ENCODE measurements at regions not wholly inside any gene's neighbourhood (a gene's known extent, or its start where the extent isn't known, plus 50 kb on each side); places are given as distances from the start of the nearest gene placed in this dataset.
"Not testable (repeated sequence)": the region's sequence is repeated elsewhere in the genome, so short reads cannot be mapped to it uniquely, and the experiment has no call there.

GRCh38 chr5:30347858-30348257, 845.6 kb upstream of the CDH6 start:
- H3K4me2 ChIP-seq (ENCODE audit: insufficient read depth, low read length), result no peak overlapping the region

DNA sequence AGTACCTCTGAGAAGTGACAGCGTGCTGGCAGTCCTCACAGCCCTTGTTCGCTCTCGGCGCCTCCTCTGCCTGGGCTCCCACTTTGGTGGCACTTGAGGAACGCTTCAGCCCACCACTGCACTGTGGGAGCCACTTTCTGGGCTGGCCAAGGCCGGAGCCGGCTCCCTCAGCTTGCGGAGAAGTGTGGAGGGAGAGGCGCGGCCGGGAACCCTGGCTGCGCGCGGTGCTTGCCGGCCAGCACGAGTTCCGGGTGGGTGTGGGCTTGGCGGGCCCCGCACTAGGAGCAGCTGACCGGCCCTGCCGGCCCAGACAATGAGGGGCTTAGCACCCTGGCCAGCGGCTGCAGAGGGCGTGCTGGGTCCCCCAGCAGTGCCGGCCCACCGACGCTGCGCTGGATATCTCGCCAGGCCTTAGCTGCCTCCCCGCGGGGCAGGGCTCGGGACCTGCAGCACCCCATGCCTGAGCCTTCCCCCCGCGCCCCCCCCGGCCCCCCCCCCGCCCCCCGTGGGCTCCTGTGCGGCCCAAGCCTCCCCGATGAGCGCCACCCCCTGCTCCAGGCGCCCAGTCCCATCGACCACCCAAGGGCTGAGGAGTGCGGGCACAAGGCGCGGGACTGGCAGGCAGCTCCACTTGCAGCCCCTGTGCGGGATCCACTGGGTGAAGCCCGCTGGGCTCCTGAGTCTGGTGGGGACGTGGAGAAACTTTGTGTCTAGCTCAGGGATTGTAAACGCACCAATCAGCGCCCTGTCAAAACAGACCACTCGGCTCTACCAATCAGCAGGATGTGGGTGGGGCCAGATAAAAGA, 847.7 kb upstream of the CDH6 start:
- H3K27ac ChIP-seq (ENCODE audit: insufficient read depth, low read depth, low read length); FAIRE-seq; H3K4me3 ChIP-seq (replicated peaks in 1 of 3; ENCODE audit: insufficient read depth in 1 of 3, low read depth in 1 of 3, low read length in 3 of 3); BruUV-seq (replicated peaks); H3K9ac ChIP-seq (replicated peaks; ENCODE audit: extremely low read depth, insufficient read depth, low read length); H3K79me2 ChIP-seq (ENCODE audit: control insufficient read depth, insufficient read depth, low read length); DNase-seq (ENCODE audit: low read depth, low spot score); CTCF ChIA-PET; POLR2A ChIA-PET; dilution Hi-C loops (cut with MboI; ENCODE audit: extremely low pct_ligation_motif_present, low sequenced_read_pairs); H3K9me3 ChIP-seq (replicated peaks; ENCODE audit: control insufficient read depth, insufficient read depth, low read length); H3K4me2 ChIP-seq (ENCODE audit: insufficient read depth, low read length); H2AFZ ChIP-seq (ENCODE audit: low read depth, low read length); H3K4me1 ChIP-seq (ENCODE audit: control insufficient read depth, extremely low read depth, insufficient read depth, low read length); H3K9me1 ChIP-seq (replicated peaks; ENCODE audit: control insufficient read depth, extremely low read depth, insufficient read depth, low read length); intact Hi-C loops (cut with micrococcal nuclease); H3K27me3 ChIP-seq (ENCODE audit: control insufficient read depth in 2 of 2, insufficient read depth in 2 of 2, low read length in 2 of 2); H3K36me3 ChIP-seq (ENCODE audit: control insufficient read depth in 2 of 2, extremely low read depth in 1 of 2, insufficient read depth in 2 of 2, low read length in 2 of 2); H4K20me1 ChIP-seq (replicated peaks; ENCODE audit: control insufficient read depth, extremely low read depth, insufficient read depth, low read length): not testable (repeated sequence)

More at GRCh38 chr5:30347858-30348257, 845.6 kb upstream of the CDH6 start:
- DNase-seq (ENCODE audit: low read depth, low spot score), result no peak
- TF ChIP-seq, protein P1, sequence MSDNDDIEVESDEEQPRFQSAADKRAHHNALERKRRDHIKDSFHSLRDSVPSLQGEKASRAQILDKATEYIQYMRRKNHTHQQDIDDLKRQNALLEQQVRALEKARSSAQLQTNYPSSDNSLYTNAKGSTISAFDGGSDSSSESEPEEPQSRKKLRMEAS (IDR thresholded peaks at IDR 0.05; ENCODE audit: insufficient read depth, insufficient read length), result no peak
- no peak for TF ChIP-seq POLR2AphosphoS5 (IDR thresholded peaks at IDR 0.05; ENCODE audit: insufficient read depth, low read depth, low read length)
- TF ChIP-seq MYC (IDR thresholded peaks at IDR 0.05; ENCODE audit: low read depth, low read length), result no peak
- no peak for TF ChIP-seq JUN (IDR thresholded peaks at IDR 0.05; ENCODE audit: borderline replicate concordance, insufficient read depth, insufficient read length, low read depth)
- TF ChIP-seq EZH2 (IDR thresholded peaks at IDR 0.05; ENCODE audit: borderline replicate concordance, low read depth, low read length, severe bottlenecking), result no peak
- TF ChIP-seq POLR2A (IDR thresholded peaks at IDR 0.05; ENCODE audit: low read depth, low read length), result no peak
- no peak for TF ChIP-seq FOS (IDR thresholded peaks at IDR 0.05; ENCODE audit: borderline replicate concordance, insufficient read depth, low read length)
- no peak for TF ChIP-seq GATA2 (IDR thresholded peaks at IDR 0.05; ENCODE audit: insufficient read depth, insufficient read length, low read depth, low read length)
- TF ChIP-seq, protein P2, sequence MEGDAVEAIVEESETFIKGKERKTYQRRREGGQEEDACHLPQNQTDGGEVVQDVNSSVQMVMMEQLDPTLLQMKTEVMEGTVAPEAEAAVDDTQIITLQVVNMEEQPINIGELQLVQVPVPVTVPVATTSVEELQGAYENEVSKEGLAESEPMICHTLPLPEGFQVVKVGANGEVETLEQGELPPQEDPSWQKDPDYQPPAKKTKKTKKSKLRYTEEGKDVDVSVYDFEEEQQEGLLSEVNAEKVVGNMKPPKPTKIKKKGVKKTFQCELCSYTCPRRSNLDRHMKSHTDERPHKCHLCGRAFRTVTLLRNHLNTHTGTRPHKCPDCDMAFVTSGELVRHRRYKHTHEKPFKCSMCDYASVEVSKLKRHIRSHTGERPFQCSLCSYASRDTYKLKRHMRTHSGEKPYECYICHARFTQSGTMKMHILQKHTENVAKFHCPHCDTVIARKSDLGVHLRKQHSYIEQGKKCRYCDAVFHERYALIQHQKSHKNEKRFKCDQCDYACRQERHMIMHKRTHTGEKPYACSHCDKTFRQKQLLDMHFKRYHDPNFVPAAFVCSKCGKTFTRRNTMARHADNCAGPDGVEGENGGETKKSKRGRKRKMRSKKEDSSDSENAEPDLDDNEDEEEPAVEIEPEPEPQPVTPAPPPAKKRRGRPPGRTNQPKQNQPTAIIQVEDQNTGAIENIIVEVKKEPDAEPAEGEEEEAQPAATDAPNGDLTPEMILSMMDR (IDR thresholded peaks at IDR 0.05; ENCODE audit: extremely low read depth in 1 of 2, insufficient read depth in 1 of 2, low read depth in 1 of 2, low read length in 2 of 2), result no peak
- Histone ChIP-seq H2AFZ (ENCODE audit: low read depth, low read length) (no peak overlapping the region), H3K4me3 (replicated peaks in 1 of 3; ENCODE audit: insufficient read depth in 1 of 3, low read depth in 1 of 3, low read length in 3 of 3) (no peak overlapping the region), H3K9me1 (replicated peaks; ENCODE audit: control insufficient read depth, extremely low read depth, insufficient read depth, low read length) (no peaks in the 10 kb centered on the region), H3K27me3 (ENCODE audit: control insufficient read depth in 2 of 2, insufficient read depth in 2 of 2, low read length in 2 of 2) (no peaks in the 10 kb centered on the region), H3K79me2 (ENCODE audit: control insufficient read depth, insufficient read depth, low read length) (no peaks in the 10 kb centered on the region), H4K20me1 (replicated peaks; ENCODE audit: control insufficient read depth, extremely low read depth, insufficient read depth, low read length) (no peaks in the 10 kb centered on the region), H3K4me1 (ENCODE audit: control insufficient read depth, extremely low read depth, insufficient read depth, low read length) (no peaks in the 10 kb centered on the region), H3K27ac (ENCODE audit: insufficient read depth, low read depth, low read length) (no peak overlapping the region), H3K9ac (replicated peaks; ENCODE audit: extremely low read depth, insufficient read depth, low read length) (no peak overlapping the region), H3K9me3 (replicated peaks; ENCODE audit: control insufficient read depth, insufficient read depth, low read length) (no peaks in the 10 kb centered on the region), H3K36me3 (ENCODE audit: control insufficient read depth in 2 of 2, extremely low read depth in 1 of 2, insufficient read depth in 2 of 2, low read length in 2 of 2) (no peaks in the 10 kb centered on the region)
- dilution Hi-C loops (cut with MboI; ENCODE audit: extremely low pct_ligation_motif_present, low sequenced_read_pairs) (no loop called here), intact Hi-C loops (cut with micrococcal nuclease) (no loop called here)
- ChIA-PET POLR2A (no interaction called here), CTCF (no interaction called here)
- FAIRE-seq, result no peak
- BruUV-seq (replicated peaks), result no TSS peak

Data from endothelial cell of umbilical vein (primary cell).